GM13977 (cell line): ENCODE measurements at regions not wholly inside any gene's neighbourhood (a gene's known extent, or its start where the extent isn't known, plus 50 kb on each side); places are given as distances from the start of the nearest gene placed in this dataset.

ENCODE experiments used
- DNase-seq: peaks from one replicate; pipeline ENCODE4 v3.0.0; 2012; ENCODE audit warnings: low spot score
- CTCF ChIP-seq: IDR thresholded peaks from 2 replicates; pipeline ENCODE4 v1.5.1; 2012; ENCODE audit warnings: mild to moderate bottlenecking, control low read depth; ENCODE audit not compliant: insufficient read depth; ENCODE audit errors: extremely low read depth, missing control alignments
- in situ Hi-C: fragments of 300-500 bp; cut with MboI; formaldehyde crosslinking; loops from one replicate; pipeline ENCODE4 v1.12.0; 2022; ENCODE audit warnings: low sequenced_read_pairs, low pct_unique_long_range_greater_than_20kb, mixed read lengths, inconsistent platforms; ENCODE audit not compliant: unreplicated experiment

- TF ChIP-seq CTCF = no peak
- in situ Hi-C loops = loop anchor here (25.0 kb wide), 1 partner anchor 776 kb away; no protein-coding TSS in a partner anchor
- no peak for DNase-seq
Measured at GRCh38 chr5:113686599-113686998, 173.1 kb downstream of the YTHDC2 start.

GRCh38 chr5:113689647-113690046, 176.2 kb downstream of the YTHDC2 start:
- no peak for DNase-seq
- TF ChIP-seq CTCF = no peak
- in situ Hi-C loops = loop anchor here (25.0 kb wide), 1 partner anchor 773 kb away; no protein-coding TSS in a partner anchor

- TF ChIP-seq CTCF = no peak
- no peak for DNase-seq
- in situ Hi-C loops = loop anchor here (25.0 kb wide), 1 partner anchor 770 kb away; no protein-coding TSS in a partner anchor
Measured at GRCh38 chr5:113692466-113692865, 179.0 kb downstream of the YTHDC2 start.

GRCh38 chr5:113692891-113693457, 179.5 kb downstream of the YTHDC2 start:
- TF ChIP-seq CTCF = no peak
- no peak for DNase-seq
- in situ Hi-C loops = loop anchor here (25.0 kb wide), 1 partner anchor 769 kb away; no protein-coding TSS in a partner anchor

- TF ChIP-seq CTCF = no peak
- in situ Hi-C loops = loop anchor here (25.0 kb wide), 1 partner anchor 769 kb away; no protein-coding TSS in a partner anchor
- no peak for DNase-seq
Measured at GRCh38 chr5:113693701-113694100, 180.2 kb downstream of the YTHDC2 start.

- in situ Hi-C loops = loop anchor here (25.0 kb wide), 1 partner anchor 768 kb away; no protein-coding TSS in a partner anchor
- no peak for TF ChIP-seq CTCF
- DNase-seq = no peak
Measured at GRCh38 chr5:113694576-113694975, 181.1 kb downstream of the YTHDC2 start.
